ENCODE measurements at regions not wholly inside any gene's neighbourhood (a gene's known extent, or its start where the extent isn't known, plus 50 kb on each side); places are given as distances from the start of the nearest gene placed in this dataset.
"Not testable (repeated sequence)": the region's sequence is repeated elsewhere in the genome, so short reads cannot be mapped to it uniquely, and the experiment has no call there.

- no peak for DNase-seq
- in situ Hi-C loops (cut with MboI; ENCODE audit: low pct_unique_long_range_greater_than_20kb, low sequenced_read_pairs): no loop called here
Measured at GRCh38 chr22:11253000-11253511, 4274.9 kb upstream of the OR11H1 start.

GRCh38 chr22:11270981-11271380, 4257.0 kb upstream of the OR11H1 start:
- DNase-seq; in situ Hi-C loops (cut with MboI; ENCODE audit: low pct_unique_long_range_greater_than_20kb, low sequenced_read_pairs): not testable (repeated sequence)

GRCh38 chr22:11285116-11285838, 4242.7 kb upstream of the OR11H1 start:
- peak; percentile 44 for DNase-seq
- in situ Hi-C loops (cut with MboI; ENCODE audit: low pct_unique_long_range_greater_than_20kb, low sequenced_read_pairs): not testable (repeated sequence)

GRCh38 chr22:11285839-11286205, 4242.2 kb upstream of the OR11H1 start:
- DNase-seq; in situ Hi-C loops (cut with MboI; ENCODE audit: low pct_unique_long_range_greater_than_20kb, low sequenced_read_pairs): not testable (repeated sequence)

- in situ Hi-C loops (cut with MboI; ENCODE audit: low pct_unique_long_range_greater_than_20kb, low sequenced_read_pairs); DNase-seq: not testable (repeated sequence)
Measured at GRCh38 chr22:11288246-11289220, 4239.5 kb upstream of the OR11H1 start.

GRCh38 chr22:11298126-11298893, 4229.7 kb upstream of the OR11H1 start:
- DNase-seq; in situ Hi-C loops (cut with MboI; ENCODE audit: low pct_unique_long_range_greater_than_20kb, low sequenced_read_pairs): not testable (repeated sequence)

- DNase-seq; in situ Hi-C loops (cut with MboI; ENCODE audit: low pct_unique_long_range_greater_than_20kb, low sequenced_read_pairs): not testable (repeated sequence)
Measured at GRCh38 chr22:11302427-11302826, 4225.6 kb upstream of the OR11H1 start.

- in situ Hi-C loops (cut with MboI; ENCODE audit: low pct_unique_long_range_greater_than_20kb, low sequenced_read_pairs); DNase-seq: not testable (repeated sequence)
Measured at GRCh38 chr22:11302904-11303303, 4225.1 kb upstream of the OR11H1 start.

GRCh38 chr22:11305179-11305578, 4222.8 kb upstream of the OR11H1 start:
- DNase-seq; in situ Hi-C loops (cut with MboI; ENCODE audit: low pct_unique_long_range_greater_than_20kb, low sequenced_read_pairs): not testable (repeated sequence)

GRCh38 chr22:11306933-11307518, 4221.0 kb upstream of the OR11H1 start:
- DNase-seq; in situ Hi-C loops (cut with MboI; ENCODE audit: low pct_unique_long_range_greater_than_20kb, low sequenced_read_pairs): not testable (repeated sequence)

GRCh38 chr22:11307998-11308397, 4220.0 kb upstream of the OR11H1 start:
- DNase-seq: no peak
- in situ Hi-C loops (cut with MboI; ENCODE audit: low pct_unique_long_range_greater_than_20kb, low sequenced_read_pairs): no loop called here

- in situ Hi-C loops (cut with MboI; ENCODE audit: low pct_unique_long_range_greater_than_20kb, low sequenced_read_pairs); DNase-seq: not testable (repeated sequence)
Measured at GRCh38 chr22:11309777-11310176, 4218.2 kb upstream of the OR11H1 start.

GRCh38 chr22:11310647-11311046, 4217.3 kb upstream of the OR11H1 start:
- DNase-seq; in situ Hi-C loops (cut with MboI; ENCODE audit: low pct_unique_long_range_greater_than_20kb, low sequenced_read_pairs): not testable (repeated sequence)

GRCh38 chr22:11312640-11313039, 4215.4 kb upstream of the OR11H1 start:
- DNase-seq; in situ Hi-C loops (cut with MboI; ENCODE audit: low pct_unique_long_range_greater_than_20kb, low sequenced_read_pairs): not testable (repeated sequence)

- DNase-seq; in situ Hi-C loops (cut with MboI; ENCODE audit: low pct_unique_long_range_greater_than_20kb, low sequenced_read_pairs): not testable (repeated sequence)
Measured at GRCh38 chr22:11313040-11313759, 4214.8 kb upstream of the OR11H1 start.

GRCh38 chr22:11318633-11319032, 4209.4 kb upstream of the OR11H1 start:
- in situ Hi-C loops (cut with MboI; ENCODE audit: low pct_unique_long_range_greater_than_20kb, low sequenced_read_pairs); DNase-seq: not testable (repeated sequence)

GRCh38 chr22:11324439-11325037, 4203.5 kb upstream of the OR11H1 start:
- in situ Hi-C loops (cut with MboI; ENCODE audit: low pct_unique_long_range_greater_than_20kb, low sequenced_read_pairs); DNase-seq: not testable (repeated sequence)

- in situ Hi-C loops (cut with MboI; ENCODE audit: low pct_unique_long_range_greater_than_20kb, low sequenced_read_pairs): no loop called here
- DNase-seq: no peak
Measured at GRCh38 chr22:11325767-11326166, 4202.2 kb upstream of the OR11H1 start.

All from KBM-7 (cell line).